Stimulated activated CD8-positive, alpha-beta memory T cell treated with anti-CD3 and anti-CD28 coated beads, Interleukin-12 subunit alpha, Interleukin-12 subunit beta, amount 100 ng/mL, for 4 hours (primary cell): ENCODE measurements at regions not wholly inside any gene's neighbourhood (a gene's known extent, or its start where the extent isn't known, plus 50 kb on each side); places are given as distances from the start of the nearest gene placed in this dataset.
"Not testable (repeated sequence)": the region's sequence is repeated elsewhere in the genome, so short reads cannot be mapped to it uniquely, and the experiment has no call there.

Experiments
- DNase-seq: peaks from one replicate; pipeline ENCODE4 v3.0.0-alpha.2; 2020; ENCODE audit warnings: low read depth

DNA sequence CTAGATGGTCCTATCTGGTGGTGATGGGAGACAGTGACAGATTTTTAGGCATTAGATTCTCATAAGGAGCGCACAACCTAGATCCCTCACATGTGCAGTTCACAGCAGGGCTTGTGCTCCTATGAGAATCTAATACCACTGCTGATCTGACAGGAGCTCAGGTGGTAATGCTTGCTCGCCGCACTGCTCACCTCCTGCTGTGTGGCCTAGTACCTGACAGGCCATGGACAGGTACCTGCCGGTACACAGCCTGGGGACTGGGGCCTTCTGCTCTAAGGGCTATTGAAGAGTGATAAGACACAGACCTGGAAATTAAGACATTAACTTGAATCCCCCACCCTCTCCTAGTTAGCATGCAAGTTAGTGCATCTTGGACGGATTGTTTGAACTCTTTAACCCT is 64.4 kb downstream of the KLRB1 start:
- not testable (repeated sequence) for DNase-seq

DNA sequence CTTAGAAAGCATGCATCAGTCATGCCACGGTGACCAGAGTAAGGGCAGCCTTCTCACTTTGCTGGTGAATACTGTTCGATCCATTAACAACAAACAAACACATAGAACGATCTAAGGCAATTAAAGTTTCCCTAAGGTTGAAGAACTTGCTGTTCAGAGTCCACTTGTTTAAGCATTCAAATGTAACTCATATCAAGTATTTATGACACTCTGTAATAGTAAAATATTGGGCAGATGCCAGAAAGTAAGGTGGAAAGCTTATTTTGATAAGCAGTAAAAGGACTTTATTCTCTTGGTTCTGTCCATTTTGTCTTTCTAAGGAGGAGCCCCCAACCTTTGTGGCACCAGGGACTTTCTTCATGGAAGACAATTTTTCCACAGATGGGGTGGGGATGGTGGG is 64.9 kb downstream of the KLRB1 start:
- DNase-seq: not testable (repeated sequence)

DNA sequence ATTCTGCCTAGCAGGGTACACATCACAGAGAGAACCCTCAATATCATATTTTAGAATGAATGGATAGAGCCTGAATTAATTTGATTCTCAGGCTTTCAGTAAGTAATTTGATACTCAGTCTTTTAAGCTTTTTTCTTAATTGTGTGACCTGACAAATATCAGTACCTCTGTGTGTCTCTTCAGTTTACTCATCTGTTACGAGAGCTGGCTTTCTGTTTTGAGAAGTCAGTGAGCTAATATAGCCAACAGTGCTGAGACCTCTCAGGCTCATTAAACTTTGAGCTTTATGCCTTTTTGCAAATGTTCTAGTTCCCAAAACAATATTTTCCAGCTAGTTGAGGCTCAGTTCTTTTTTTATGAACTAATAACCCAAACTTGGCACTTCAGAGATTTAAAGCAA is 91.8 kb downstream of the KLRB1 start:
- DNase-seq: not testable (repeated sequence)

DNA sequence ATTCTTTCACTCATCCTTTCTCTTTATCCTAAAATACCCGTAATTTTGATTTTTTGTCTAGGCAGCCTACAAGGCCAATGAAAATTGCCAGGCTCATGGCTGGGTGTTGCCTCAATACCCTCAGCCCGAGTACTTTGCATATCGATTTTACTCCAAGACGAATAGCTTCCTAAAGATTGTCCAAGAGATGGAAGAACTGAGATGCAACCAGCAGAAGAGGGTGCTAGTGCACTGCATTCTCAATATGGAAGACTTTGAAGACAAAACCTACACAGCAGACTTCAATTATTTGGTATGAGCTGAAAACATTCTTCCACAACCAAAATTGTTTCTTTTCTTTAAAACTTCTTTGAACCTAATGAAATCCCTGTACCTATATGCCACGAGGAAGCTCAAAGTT is 95.0 kb downstream of the KLRB1 start:
- DNase-seq: not testable (repeated sequence)

DNA sequence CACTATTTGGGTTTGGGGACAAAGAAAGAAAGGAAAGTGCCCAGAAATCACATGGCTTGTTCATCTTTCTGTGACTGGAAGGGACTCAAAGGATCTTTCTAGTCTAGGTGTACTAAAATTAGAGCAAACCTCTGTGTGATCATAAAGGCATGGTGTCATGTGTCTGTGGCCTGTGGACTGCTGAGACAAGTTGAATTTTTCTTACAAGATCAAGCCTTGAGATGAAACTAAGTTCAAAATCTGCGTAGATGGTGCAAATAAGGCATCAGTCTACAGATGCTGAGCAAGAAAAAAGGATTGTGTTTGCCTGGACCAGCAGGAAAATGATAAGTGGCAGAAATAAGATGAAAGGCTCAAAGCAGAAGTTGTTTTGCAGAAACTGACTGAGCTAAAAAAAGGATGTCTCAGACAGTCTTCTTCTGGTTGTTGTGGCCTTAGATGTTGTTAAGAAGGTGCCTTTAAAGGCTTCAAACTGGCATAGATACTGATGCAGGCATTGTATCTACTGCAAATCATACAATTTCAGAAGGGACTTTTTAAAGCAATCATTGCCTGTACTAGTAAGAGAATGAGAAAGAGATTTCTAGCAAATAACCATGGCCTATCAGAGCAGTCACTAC is 97.2 kb downstream of the KLRB1 start:
- DNase-seq: not testable (repeated sequence)

DNA sequence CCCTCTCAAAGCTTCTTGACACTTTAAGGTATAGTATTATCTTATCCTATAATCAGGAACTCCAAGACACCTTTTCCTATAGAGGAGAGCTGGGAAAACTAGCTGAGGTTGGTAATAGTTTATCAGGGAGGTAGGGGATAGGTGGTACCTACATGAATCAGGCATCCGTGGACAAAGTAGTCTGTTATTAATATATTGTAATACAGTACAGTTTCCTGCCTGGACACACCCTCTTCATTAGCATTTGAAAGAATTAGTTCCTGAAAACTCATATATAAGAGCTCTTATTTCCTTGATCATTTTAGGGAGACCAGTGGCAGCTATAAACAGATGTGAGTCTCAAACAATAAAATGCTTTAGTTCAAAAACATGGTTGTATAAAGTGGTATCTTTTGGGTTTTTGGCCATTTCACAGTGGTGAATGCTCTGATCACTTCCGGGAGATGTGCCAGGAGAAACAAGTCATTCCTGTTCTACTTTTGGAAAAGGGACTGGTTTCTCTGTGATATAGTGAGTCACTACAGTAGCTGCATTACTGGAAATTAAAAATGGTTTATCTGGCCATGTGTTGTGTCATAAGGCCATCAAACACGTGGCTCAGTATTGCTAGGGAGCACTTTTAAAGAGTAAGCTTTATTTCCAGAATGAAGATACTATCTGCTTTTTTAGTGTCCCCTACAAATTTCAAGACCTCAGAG is 98.1 kb downstream of the KLRB1 start:
- no peak for DNase-seq

DNA sequence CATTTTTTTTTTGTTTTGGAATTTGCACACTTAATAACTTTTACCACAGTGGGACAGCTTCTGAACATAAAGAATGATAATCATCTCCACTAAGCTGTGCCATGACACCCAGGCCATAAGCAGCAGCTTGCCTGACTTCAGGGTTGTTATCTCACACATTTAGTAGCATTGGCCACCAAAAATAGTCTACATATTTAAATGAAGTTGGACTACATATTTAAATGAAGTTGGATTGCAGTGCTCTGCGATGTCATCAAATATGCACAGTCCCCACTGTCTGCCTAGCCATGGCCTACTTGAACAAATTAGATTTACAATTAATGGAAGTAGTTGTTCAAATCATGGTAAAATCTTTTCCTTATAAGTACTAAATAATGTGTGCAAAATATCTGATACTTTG is 101.0 kb downstream of the KLRB1 start:
- DNase-seq: no peak

DNA sequence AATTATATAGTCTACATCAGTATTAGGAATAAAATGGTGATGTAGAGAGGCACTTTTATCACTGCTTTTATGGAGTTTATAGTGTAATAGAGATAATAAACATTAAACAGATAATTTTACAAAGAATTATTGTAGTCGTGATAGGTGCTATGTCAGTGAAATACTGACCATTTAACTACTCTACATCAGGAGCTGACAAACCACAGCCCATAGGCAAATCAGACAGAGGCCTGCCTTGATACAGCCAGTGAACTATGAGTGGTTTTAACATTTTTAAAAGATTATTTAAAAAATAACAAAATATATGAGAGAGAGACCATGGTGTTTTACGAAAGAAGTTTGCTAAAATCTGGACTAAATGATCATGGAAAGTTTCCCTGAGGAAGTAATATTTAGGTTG is 104.3 kb downstream of the KLRB1 start:
- DNase-seq: not testable (repeated sequence)

DNA sequence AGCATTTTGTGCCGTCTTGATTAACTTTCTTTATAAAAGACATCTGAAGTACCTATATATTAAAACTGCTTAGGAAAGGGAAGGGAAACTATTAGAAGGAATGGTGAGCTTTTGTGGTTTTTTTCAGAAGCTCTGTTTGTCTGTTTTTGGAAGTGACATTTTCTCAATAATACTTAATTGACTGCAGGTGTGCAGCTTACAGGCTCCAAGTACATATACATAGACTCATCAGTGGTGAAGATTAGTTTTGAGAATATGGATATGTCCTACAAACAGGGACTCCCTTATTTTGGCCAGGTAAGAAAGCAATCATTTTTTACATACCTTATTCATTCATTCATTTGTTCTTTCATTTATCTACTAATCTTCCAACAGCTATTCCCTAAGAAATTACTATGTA is 104.9 kb downstream of the KLRB1 start:
- not testable (repeated sequence) for DNase-seq

DNA sequence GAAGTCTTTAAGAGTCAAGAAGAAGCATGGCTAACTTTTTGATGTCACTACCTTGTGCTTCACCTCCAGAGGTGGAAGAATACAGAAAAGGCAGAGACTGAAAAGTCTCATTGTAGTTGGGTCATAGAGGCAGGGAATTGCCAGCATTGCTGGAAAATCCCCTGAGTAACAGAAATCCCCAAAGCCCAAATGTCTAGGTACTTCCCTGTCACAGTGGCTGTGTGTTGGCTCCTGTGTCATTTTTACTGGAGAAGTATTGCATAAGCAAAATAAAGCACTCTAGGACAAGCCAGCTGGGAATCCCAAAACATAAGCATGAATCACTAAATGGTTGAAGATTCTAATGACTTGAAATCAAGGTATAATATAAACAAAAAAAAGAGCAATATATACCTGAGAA is 114.4 kb downstream of the KLRB1 start:
- not testable (repeated sequence) for DNase-seq

DNA sequence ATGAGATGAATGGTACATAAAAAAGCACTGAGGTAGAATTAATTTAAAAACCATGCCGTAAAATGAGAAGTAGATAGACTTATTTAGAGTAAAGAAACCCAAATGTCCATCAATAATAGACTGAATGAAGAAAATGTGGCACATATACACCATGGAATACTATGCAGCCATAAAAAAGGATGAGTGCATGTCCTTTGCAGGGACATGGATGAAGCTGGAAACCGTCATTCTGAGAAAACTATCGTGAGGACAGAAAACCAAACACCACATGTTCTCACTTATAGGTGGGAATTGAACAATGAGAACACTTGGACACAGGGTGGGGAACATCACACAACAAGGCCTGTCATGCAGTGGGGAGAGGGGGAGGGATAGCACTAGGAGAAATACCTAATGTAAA is 126.4 kb downstream of the KLRB1 start:
- DNase-seq: not testable (repeated sequence)

DNA sequence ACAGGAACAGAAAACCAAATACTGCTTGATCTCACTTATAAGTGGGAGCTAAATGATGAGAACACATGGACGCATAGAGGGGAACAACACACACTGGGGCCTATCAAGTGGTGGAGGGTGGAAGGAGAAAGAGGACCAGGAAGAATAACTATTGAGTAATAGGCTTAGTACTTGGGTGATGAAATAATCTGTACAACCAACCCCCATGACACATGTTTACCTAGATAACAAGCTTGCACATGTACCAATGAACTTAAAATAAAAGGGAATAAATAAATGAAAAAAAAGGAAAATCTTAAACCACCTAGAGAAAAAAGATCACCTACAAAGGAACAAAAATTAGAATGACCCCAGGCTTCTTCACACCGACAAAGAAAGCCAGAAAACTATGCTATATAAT is 133.5 kb downstream of the KLRB1 start:
- DNase-seq: not testable (repeated sequence)

DNA sequence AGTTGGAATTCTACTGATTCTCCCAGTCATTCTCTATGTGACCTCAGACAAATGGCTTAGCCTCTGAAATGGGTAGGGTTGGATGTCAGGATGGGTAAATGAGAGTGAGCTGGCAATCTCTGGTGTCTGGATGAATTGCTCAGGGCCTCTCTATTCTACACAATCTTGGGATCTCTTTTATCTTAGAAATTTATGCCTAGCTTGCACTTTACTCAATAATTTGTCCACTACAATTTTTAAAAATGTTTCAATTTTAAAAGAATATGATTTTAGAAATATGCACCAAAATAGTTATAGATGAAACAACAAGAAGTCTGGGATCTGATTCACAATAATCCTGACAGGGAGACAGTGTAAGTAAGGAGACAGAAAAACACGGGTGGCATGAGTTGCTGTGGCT is 134.1 kb downstream of the KLRB1 start:
- DNase-seq: not testable (repeated sequence)

DNA sequence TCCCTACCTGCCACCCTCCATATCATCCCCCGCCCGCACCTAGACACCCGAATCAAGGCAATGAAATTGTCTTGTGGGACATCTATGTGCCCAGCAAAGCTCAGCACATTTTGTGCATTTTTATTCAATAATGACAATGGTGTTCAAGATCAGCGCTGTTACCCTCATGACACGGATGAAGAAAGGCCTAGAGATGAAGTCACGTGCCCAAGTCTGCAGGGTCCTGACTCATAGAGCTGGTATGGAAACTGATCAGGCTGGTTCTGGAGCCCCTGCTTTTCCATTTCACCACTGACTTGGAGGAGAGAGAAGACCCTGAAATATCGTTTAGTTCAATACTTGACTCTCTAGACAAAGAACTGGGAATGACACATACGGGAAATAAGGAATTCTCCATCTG is 136.2 kb downstream of the KLRB1 start:
- DNase-seq: not testable (repeated sequence)

DNA sequence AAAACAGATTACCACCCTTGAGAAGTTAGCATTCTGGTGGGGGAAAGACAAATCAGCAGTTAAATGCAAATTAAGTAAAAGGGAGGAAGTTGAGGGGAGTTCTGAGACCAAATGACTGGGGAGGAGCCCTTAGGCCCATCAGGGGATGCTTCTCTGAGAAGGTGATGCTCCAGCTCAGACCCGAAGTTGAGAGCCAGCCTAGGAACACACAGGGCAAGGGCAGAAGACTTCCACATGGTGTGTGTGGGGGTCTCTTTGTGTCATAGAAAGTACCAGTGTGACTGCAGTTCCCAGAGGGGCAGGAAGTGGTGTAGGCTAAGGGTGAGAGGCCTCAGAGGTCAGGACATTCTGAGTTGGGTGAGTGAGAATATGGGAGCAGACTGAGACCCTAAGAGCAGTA is 137.3 kb downstream of the KLRB1 start:
- DNase-seq: not testable (repeated sequence)

DNA sequence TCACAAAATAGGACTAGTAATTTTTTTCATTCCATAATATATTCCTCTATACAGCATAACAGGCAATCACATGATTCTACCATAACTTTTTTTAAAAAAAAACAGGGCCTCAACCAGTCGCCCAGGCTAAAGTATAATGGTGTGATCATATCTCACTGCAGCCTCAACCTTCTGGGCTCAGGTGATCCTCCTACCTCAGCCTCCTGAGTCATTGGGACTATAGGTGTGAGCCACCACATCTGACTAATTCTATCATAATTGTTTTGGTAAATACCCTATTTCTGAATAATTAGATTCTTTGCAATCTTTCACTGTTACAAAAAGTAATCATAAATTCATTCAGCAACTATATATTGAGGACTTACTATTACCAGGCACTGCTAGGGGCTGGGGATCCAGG is 137.8 kb downstream of the KLRB1 start:
- not testable (repeated sequence) for DNase-seq

DNA sequence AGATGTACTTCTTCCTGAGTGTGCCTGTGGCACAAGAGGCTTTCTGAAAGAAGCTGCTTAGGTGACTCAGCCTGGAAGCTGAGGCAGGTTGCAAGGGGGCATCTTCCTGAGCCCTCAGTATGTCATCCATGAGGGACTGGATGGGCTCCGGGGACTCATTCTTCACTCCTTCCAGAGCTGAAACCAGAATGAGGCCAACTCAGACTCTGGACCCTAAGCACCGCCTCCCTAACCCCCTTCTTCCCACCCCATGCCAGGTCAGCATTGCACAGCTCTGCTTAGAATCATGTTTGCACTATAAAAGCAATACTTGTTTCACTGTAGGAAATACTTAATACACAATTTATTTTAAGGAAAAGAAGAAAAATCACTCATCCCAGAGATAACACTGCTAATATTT is 138.3 kb downstream of the KLRB1 start:
- not testable (repeated sequence) for DNase-seq

DNA sequence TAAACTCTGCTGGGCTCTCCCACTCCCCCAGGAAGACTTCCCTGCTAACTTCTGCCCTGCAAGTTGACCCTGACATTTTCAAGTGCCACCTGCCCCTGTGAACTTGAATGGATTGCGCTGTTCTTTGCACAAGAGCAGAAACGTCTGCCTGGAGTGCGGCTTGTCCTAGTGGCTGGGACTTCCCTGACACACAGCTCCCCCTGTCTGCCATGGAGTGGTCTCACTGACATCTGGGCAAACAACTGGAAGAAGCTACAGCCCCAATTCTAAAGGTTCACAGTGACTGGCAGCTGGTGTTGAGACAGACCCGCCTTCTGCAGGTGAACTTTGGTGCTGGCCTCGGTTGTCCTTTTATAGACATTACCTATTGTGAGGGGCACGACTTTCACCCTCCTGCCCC is 138.7 kb downstream of the KLRB1 start:
- DNase-seq: not testable (repeated sequence)

DNA sequence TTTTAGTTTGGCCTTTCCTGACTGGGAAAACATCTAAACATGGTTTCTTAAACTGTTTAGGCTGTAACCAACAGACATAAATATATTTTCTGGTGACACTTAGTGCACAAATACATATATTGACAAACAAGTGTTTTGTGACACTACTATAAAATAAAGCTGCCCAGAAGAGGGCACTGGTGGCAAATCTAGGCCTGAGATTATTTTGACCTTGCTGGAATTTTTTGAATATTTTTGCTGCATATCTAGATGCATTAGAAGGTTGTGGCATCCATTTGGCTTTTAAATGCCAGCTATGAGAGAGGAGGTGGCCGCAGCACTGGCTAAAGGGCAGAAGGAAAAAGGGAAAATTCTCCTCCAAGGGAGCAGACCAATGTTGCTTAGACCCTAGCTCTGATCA is 139.6 kb downstream of the KLRB1 start:
- not testable (repeated sequence) for DNase-seq

DNA sequence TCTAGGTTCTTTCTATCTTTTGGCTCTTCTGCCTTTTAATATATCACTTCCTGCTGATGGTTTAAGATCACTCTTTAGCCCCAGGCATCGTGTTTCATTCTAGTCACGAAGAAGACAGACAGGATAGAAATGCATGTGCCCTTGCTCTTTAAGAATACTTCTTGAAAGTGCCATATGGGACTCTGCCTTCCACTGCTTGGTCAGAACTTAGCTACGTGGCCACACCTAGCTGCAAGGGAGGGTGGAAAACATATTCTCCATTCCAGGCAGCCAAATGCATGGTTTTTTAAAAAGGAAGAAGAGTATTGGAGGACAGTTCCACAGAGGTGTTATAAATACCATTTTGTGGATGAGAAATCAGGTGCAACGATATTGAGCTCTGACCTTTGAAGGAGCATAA is 143.3 kb downstream of the KLRB1 start:
- DNase-seq: no peak

DNA sequence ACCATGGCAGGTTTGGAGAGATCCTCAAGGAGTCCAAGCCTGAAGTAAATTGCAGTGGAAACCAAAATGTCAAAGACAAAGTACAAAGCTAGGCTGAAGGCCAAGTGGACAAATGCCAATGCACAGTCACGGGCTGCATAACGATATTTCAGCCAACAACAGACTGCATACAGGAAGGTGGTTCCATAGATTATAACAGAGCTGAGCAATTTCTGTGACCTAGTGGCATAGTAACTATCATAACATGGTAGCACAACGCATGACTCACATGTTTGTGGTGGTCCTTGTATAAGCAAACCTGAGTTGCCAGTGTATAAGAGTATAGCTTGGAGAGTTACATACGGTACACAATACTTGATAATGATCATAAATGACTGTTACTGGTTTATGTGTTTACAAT is 152.2 kb downstream of the KLRB1 start:
- not testable (repeated sequence) for DNase-seq

DNA sequence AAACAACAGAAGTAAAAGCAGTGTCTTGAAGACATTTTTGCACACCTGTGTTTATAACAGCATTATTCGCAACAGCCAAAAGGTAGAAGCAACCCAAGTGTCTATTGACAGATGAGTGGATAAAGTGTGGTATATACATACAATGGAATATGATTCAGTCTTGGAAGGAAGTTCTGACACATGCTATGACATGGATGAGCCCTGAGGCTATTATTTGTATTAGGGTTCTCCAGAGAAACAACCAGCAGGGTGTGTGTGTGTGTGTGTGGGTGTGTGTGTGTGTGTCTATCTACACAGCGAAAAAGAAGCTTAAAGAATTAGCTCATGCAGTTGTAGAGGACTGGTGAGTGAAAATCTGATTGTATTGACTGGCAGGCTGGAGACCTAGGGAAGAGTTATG is 153.7 kb downstream of the KLRB1 start:
- DNase-seq: not testable (repeated sequence)

DNA sequence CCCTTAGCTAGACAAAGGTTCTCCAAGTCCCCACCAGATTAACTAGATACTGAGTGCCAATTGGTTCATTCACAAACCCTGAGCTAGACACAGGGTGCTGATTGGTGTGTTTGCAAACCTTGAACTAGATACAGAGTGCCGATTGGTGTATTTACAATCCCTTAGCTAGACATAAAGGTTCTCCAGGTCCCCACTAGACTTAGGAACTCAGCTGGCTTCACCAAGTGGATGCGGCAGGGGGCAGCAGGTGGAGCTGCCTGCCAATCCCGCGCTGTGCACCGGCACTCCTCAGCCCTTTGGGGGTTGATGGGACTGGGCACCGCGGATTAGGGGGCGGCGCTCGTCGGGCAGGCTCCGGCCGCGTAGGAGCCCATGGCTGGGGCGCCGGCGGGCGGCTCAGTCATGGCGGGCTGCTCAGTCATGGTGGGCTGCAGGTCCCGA is 157.6 kb downstream of the KLRB1 start:
- not testable (repeated sequence) for DNase-seq

DNA sequence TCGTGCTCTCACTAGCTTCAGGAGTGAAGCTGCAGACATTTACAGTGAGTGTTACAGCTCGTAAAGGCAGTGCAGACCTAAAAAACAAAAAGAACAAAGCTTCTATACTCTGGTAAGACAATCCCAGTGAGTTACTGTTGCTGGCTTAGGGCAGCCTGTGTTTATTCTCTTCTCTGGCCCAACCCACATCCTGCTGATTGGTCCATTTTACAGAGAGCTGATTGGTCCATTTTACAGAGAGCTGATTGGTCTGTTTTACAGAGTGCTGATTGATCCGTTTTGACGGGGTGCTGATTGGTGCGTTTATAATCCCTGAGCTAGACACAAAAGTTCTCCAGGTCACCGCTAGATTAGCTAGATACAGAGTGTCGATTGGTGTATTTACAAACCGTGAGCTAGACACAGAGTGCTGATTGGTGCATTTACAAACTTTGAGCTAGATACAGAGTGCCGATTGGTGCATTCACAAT is 158.0 kb downstream of the KLRB1 start:
- DNase-seq: not testable (repeated sequence)
